Stomach (tissue), 8 donors: ENCODE measurements at regions not wholly inside any gene's neighbourhood (a gene's known extent, or its start where the extent isn't known, plus 50 kb on each side); places are given as distances from the start of the nearest gene placed in this dataset.
A peak's percentile ranks its signal among the peaks of the same experiment; 100 is the strongest.

Source experiments
- DNase-seq, 2 donors: peaks; one replicate each; pipeline versions ENCODE4 v3.0.0 to v3.0.0-alpha.2; 2013 to 2019
- H3K27ac ChIP-seq, 5 donors: fragments of 200-600 bp in 4 of 5; sonication (generic) in 4 of 5; one replicate each; pipeline ENCODE4 v1.5.1; 2013 to 2019; ENCODE audit warnings: mild to moderate bottlenecking in 1 of 5, moderate library complexity in 1 of 5
- H3K27me3 ChIP-seq, 3 donors: fragments of 200-600 bp; sonication (generic); one replicate each; pipeline ENCODE4 v1.5.1; 2017 to 2019; ENCODE audit warnings: mixed run types in 1 of 3
- H3K36me3 ChIP-seq, 4 donors: fragments of 200-600 bp; sonication (generic); 1 replicate in 3 of 4; 2 replicates in 1 of 4; pipeline ENCODE4 v1.5.1; 2016 to 2019
- H3K4me1 ChIP-seq, 4 donors: fragments of 200-600 bp; sonication (generic); one replicate each; pipeline ENCODE4 v1.5.1; 2016 to 2019
- H3K4me3 ChIP-seq, 4 donors: fragments of 200-600 bp; sonication (generic) in 3 of 4; one replicate each; pipeline ENCODE4 v1.5.1; 2016 to 2019; ENCODE audit warnings: mild to moderate bottlenecking in 1 of 4
- H3K9me3 ChIP-seq, 4 donors: fragments of 200-600 bp; sonication (generic); one replicate each; pipeline ENCODE4 v1.5.1; 2016 to 2019
- CTCF ChIP-seq, 7 experiments: fragments of 450-650 bp in 4 of 7; fragments of 200-600 bp in 3 of 7; sonication (generic) in 3 of 7; IDR thresholded peaks; one replicate each; pipeline ENCODE4 v1.5.1; 2016 to 2019; ENCODE audit warnings: antibody characterized with exemption in 7 of 7, control low read depth in 2 of 7, mild to moderate bottlenecking in 1 of 7
- EP300 ChIP-seq: sonication (generic); formaldehyde crosslinking; IDR thresholded peaks from one replicate; pipeline ENCODE4 v1.6.1; 2017; ENCODE audit warnings: antibody characterized with exemption
- POLR2A ChIP-seq, 4 donors: fragments of 450-650 bp; IDR thresholded peaks; one replicate each; pipeline ENCODE4 v1.6.1; 2016; ENCODE audit warnings: antibody characterized with exemption in 4 of 4, control low read depth in 2 of 4, mild to moderate bottlenecking in 1 of 4, moderate library complexity in 1 of 4
- POLR2AphosphoS5 ChIP-seq, 3 donors: sonication (generic); formaldehyde crosslinking; IDR thresholded peaks; one replicate each; pipeline ENCODE4 v1.6.1; 2016; ENCODE audit warnings: antibody characterized with exemption in 3 of 3
- WGBS, 5 donors: extraction: QIAGEN DNeasy Blood & Tissue Kit in 3 of 5; methylation state at CpG; one replicate each; pipeline versions ENCODE4 v1.1.5 to v1.1.7; 2013 to 2018; 5-methylcytosine and 5-hydroxymethylcytosine counted together
- intact Hi-C: fragments of 100-400 bp; cut with DNase I; formaldehyde crosslinking; loops from one replicate; pipeline ENCODE4 v1.15.1; 2023; ENCODE audit warnings: low total_unique reads
- donor health status: healthy with polysubstance abuse.
- donor health status: Bipolar disorder and iron deficiency.
- donor health status: healthy.

GRCh38 chr4:129240816-129241215 is 144.9 kb downstream of the C4orf33 start:
- H3K36me3 ChIP-seq = no peaks in the 10 kb centered on the region
- no peak overlapping the region for H3K27ac ChIP-seq
- TF ChIP-seq EP300 (no peak), POLR2AphosphoS5 (IDR thresholded peaks at IDR 0.05) (no peak), CTCF (IDR thresholded peaks at IDR 0.05) (no peak), POLR2A (IDR thresholded peaks at IDR 0.05) (no peak)
- intact Hi-C loops = no loop called here
- H3K4me3 ChIP-seq = no peak overlapping the region
- H3K27me3 ChIP-seq = no peaks in the 10 kb centered on the region
- DNase-seq = peak in 1 of 2 donors; percentile 50
- H3K4me1 ChIP-seq = no peaks in the 10 kb centered on the region
- 17 to 50% (median 41%) methylated on average over 1 of the region's 1 CpG for WGBS, 5 donors
- H3K9me3 ChIP-seq = no peaks in the 10 kb centered on the region

GRCh38 chr4:129246145-129246544 is 150.2 kb downstream of the C4orf33 start:
- no peak for DNase-seq
- no peaks in the 10 kb centered on the region for H3K27me3 ChIP-seq
- H3K36me3 ChIP-seq = no peaks in the 10 kb centered on the region
- 90 to 99% (median 94%) methylated on average over 4 of the region's 4 CpGs for WGBS, 5 donors
- no peaks in the 10 kb centered on the region for H3K4me1 ChIP-seq
- TF ChIP-seq POLR2AphosphoS5 (IDR thresholded peaks at IDR 0.05) (no peak), POLR2A (IDR thresholded peaks at IDR 0.05) (no peak), EP300 (no peak), CTCF (IDR thresholded peaks at IDR 0.05) (no peak)
- no peak overlapping the region for H3K4me3 ChIP-seq
- H3K9me3 ChIP-seq = no peaks in the 10 kb centered on the region
- no peak overlapping the region for H3K27ac ChIP-seq
- intact Hi-C loops = no loop called here

DNA sequence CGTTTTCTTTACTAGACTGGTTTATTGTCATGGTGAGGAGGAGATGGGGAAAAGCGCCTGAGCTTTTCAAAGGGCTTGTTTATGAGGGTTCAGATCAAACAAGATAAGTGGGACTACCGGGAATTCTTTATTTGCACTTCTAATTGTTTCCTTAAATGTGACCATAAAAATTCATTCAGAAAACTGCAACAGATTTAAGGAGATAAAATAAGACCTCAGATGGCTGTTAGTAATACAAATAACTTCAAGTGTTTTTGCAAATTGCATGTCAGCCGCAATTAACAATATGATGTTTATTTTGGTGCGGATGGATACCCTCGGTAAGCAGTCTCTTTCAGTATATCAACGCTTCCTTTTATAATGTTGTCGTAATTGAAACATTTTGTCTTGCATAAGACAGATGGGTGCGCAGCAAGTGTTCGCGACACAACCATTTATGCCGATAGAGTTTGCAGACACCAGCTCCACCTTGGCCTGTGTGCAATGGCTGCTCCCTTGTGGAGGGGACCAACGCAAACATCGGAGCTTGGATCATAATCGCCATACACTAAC is 151.0 kb downstream of the C4orf33 start:
- Histone ChIP-seq H3K9me3 (no peaks in the 10 kb centered on the region), H3K4me3 (no peak overlapping the region), H3K27me3 (no peaks in the 10 kb centered on the region), H3K4me1 (no peaks in the 10 kb centered on the region), H3K27ac (no peak overlapping the region), H3K36me3 (no peaks in the 10 kb centered on the region)
- no peak for TF ChIP-seq POLR2A (IDR thresholded peaks at IDR 0.05)
- TF ChIP-seq POLR2AphosphoS5 (IDR thresholded peaks at IDR 0.05) = no peak
- TF ChIP-seq EP300 = no peak
- TF ChIP-seq CTCF (IDR thresholded peaks at IDR 0.05) = no peak
- WGBS, 5 donors = 71 to 80% (median 72%) methylated on average over 15 of the region's 15 CpGs
- DNase-seq = no peak
- intact Hi-C loops = no loop called here

DNA sequence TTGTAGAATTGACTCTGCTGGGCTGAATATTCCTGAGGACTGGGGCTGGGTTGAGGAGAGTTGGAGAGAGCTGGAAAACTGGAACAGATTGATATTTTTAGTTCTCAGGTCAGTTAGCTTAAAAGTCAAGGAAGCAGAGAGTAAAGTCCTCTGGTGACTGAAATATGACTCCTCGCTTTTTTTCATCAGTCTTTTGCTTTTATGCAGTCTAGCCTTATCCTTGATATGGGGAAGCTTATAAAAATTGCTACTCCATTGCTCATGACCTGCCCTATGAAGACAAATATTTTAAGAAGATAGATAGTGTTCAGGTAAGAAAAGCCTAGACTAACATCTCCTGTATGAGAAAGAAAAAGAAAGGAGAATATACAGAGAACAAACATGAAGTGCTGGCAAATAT is 152.7 kb downstream of the C4orf33 start:
- no peak for TF ChIP-seq CTCF (IDR thresholded peaks at IDR 0.05)
- no peak for TF ChIP-seq EP300
- no peak for TF ChIP-seq POLR2AphosphoS5 (IDR thresholded peaks at IDR 0.05)
- no peak for TF ChIP-seq POLR2A (IDR thresholded peaks at IDR 0.05)
- intact Hi-C loops = no loop called here
- WGBS, 5 donors = 29 to 62% (median 50%) methylated on average over 1 of the region's 1 CpG

More for the DNA sequence above, 152.7 kb downstream of the C4orf33 start:
- Histone ChIP-seq H3K9me3 (no peaks in the 10 kb centered on the region), H3K4me3 (no peak overlapping the region), H3K27ac (no peak overlapping the region), H3K4me1 (no peaks in the 10 kb centered on the region), H3K36me3 (no peaks in the 10 kb centered on the region), H3K27me3 (no peaks in the 10 kb centered on the region)
- no peak for DNase-seq
